ENCODE measurements at regions not wholly inside any gene's neighbourhood (a gene's known extent, or its start where the extent isn't known, plus 50 kb on each side); places are given as distances from the start of the nearest gene placed in this dataset.

GRCh38 chr3:106380232-106380631, 511.4 kb upstream of the CBLB start:
- no peaks in the 10 kb centered on the region for H3K9me3 ChIP-seq (ENCODE audit: control insufficient read depth, low read length)
- no peak overlapping the region for H3K4me2 ChIP-seq (ENCODE audit: low read length)
- H3K36me3 ChIP-seq (ENCODE audit: control insufficient read depth, insufficient read depth, low read length) = no peaks in the 10 kb centered on the region
- TF ChIP-seq, protein P1, sequence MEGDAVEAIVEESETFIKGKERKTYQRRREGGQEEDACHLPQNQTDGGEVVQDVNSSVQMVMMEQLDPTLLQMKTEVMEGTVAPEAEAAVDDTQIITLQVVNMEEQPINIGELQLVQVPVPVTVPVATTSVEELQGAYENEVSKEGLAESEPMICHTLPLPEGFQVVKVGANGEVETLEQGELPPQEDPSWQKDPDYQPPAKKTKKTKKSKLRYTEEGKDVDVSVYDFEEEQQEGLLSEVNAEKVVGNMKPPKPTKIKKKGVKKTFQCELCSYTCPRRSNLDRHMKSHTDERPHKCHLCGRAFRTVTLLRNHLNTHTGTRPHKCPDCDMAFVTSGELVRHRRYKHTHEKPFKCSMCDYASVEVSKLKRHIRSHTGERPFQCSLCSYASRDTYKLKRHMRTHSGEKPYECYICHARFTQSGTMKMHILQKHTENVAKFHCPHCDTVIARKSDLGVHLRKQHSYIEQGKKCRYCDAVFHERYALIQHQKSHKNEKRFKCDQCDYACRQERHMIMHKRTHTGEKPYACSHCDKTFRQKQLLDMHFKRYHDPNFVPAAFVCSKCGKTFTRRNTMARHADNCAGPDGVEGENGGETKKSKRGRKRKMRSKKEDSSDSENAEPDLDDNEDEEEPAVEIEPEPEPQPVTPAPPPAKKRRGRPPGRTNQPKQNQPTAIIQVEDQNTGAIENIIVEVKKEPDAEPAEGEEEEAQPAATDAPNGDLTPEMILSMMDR (IDR thresholded peaks at IDR 0.05) = no peak
- no peak overlapping the region for H3K4me3 ChIP-seq (ENCODE audit: low read depth, low read length)
- no peaks in the 10 kb centered on the region for H3K4me1 ChIP-seq
- no peaks in the 10 kb centered on the region for H3K27me3 ChIP-seq (ENCODE audit: control insufficient read depth, insufficient read depth, low read length)
- H3K9ac ChIP-seq = no peak overlapping the region
- H3K79me2 ChIP-seq = no peaks in the 10 kb centered on the region
- no peak overlapping the region for H3K27ac ChIP-seq
- H2AFZ ChIP-seq = no peak overlapping the region

GRCh38 chr3:106381286-106381938, 512.6 kb upstream of the CBLB start:
- TF ChIP-seq, protein P1 (IDR thresholded peaks at IDR 0.05) = no peak
- Histone ChIP-seq H3K27ac (no peak overlapping the region), H3K4me2 (ENCODE audit: low read length) (no peak overlapping the region), H3K9me3 (ENCODE audit: control insufficient read depth, low read length) (no peaks in the 10 kb centered on the region), H3K4me3 (ENCODE audit: low read depth, low read length) (no peak overlapping the region), H2AFZ (no peak overlapping the region), H3K27me3 (ENCODE audit: control insufficient read depth, insufficient read depth, low read length) (no peaks in the 10 kb centered on the region), H3K79me2 (no peaks in the 10 kb centered on the region), H3K9ac (no peak overlapping the region), H3K4me1 (no peaks in the 10 kb centered on the region), H3K36me3 (ENCODE audit: control insufficient read depth, insufficient read depth, low read length) (no peaks in the 10 kb centered on the region)

DNA sequence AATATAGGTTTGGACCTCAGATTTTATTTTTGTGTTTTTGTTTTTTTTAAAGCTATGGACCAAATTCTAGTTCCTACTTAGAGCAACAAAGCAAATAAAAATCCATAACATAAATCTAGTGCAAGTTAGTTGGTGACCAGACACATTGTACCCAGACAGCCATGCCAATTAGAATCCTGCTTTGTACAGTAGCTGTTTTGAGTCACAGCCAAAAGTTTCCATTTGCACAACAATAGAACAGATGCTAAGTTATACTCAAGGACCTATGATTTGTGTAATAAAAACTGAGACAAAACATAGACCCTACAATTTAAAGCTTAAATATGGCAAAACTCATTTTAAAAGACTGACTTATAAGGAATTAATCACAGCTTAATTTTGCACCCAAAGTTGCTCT, 513.1 kb upstream of the CBLB start:
- Histone ChIP-seq H2AFZ (no peak overlapping the region), H3K27ac (no peak overlapping the region), H3K27me3 (ENCODE audit: control insufficient read depth, insufficient read depth, low read length) (no peaks in the 10 kb centered on the region), H3K9me3 (ENCODE audit: control insufficient read depth, low read length) (no peaks in the 10 kb centered on the region), H3K4me3 (ENCODE audit: low read depth, low read length) (no peak overlapping the region), H3K4me2 (ENCODE audit: low read length) (no peak overlapping the region), H3K4me1 (no peaks in the 10 kb centered on the region), H3K79me2 (no peaks in the 10 kb centered on the region), H3K36me3 (ENCODE audit: control insufficient read depth, insufficient read depth, low read length) (no peaks in the 10 kb centered on the region), H3K9ac (no peak overlapping the region)
- TF ChIP-seq, protein P1 (IDR thresholded peaks at IDR 0.05) = no peak

GRCh38 chr3:106386050-106386449, 517.2 kb upstream of the CBLB start:
- TF ChIP-seq, protein P1 (IDR thresholded peaks at IDR 0.05) = no peak
- H3K4me2 ChIP-seq (ENCODE audit: low read length) = no peak overlapping the region

DNA sequence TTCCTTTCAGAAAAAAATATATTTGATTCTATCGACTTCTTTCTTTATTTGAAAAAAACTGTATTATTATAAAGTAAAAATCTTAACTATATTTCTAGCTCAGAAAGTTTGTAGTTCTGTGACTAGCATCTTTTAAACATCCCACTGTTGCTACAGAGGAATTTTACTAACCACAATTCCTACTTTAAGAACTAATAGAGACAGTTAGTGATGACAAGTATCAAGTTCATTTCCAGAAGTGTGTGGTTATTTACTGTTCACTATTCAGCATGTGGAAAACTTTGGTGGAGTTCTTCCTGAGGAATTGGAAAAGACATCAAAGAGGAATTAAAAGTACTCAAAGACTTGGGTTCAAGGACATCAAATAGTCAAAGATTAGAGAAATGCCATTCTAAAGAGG, 524.1 kb upstream of the CBLB start:
- H3K27me3 ChIP-seq (ENCODE audit: control insufficient read depth, insufficient read depth, low read length) = no peaks in the 10 kb centered on the region
- no peak overlapping the region for H3K4me3 ChIP-seq (ENCODE audit: low read depth, low read length)
- no peaks in the 10 kb centered on the region for H3K36me3 ChIP-seq (ENCODE audit: control insufficient read depth, insufficient read depth, low read length)
- no peaks in the 10 kb centered on the region for H3K79me2 ChIP-seq
- no peaks in the 10 kb centered on the region for H3K9me3 ChIP-seq (ENCODE audit: control insufficient read depth, low read length)
- TF ChIP-seq, protein P1 (IDR thresholded peaks at IDR 0.05) = no peak
- no peak overlapping the region for H3K9ac ChIP-seq
- H3K4me1 ChIP-seq = no peaks in the 10 kb centered on the region
- no peak overlapping the region for H2AFZ ChIP-seq
- H3K4me2 ChIP-seq (ENCODE audit: low read length) = no peak overlapping the region
- H3K27ac ChIP-seq = no peak overlapping the region

More at GRCh38 chr3:106386050-106386449, 517.2 kb upstream of the CBLB start:
- no peak overlapping the region for H3K9ac ChIP-seq
- H3K27ac ChIP-seq = no peak overlapping the region
- H3K4me1 ChIP-seq = no peaks in the 10 kb centered on the region
- no peak overlapping the region for H2AFZ ChIP-seq
- no peak overlapping the region for H3K4me3 ChIP-seq (ENCODE audit: low read depth, low read length)
- H3K27me3 ChIP-seq (ENCODE audit: control insufficient read depth, insufficient read depth, low read length) = no peaks in the 10 kb centered on the region
- no peaks in the 10 kb centered on the region for H3K36me3 ChIP-seq (ENCODE audit: control insufficient read depth, insufficient read depth, low read length)
- H3K9me3 ChIP-seq (ENCODE audit: control insufficient read depth, low read length) = no peaks in the 10 kb centered on the region
- no peaks in the 10 kb centered on the region for H3K79me2 ChIP-seq

Data from parathyroid adenoma (tissue), 2 donors.